ENCODE measurements at regions not wholly inside any gene's neighbourhood (a gene's known extent, or its start where the extent isn't known, plus 50 kb on each side); places are given as distances from the start of the nearest gene placed in this dataset.
"Not testable (repeated sequence)": the region's sequence is repeated elsewhere in the genome, so short reads cannot be mapped to it uniquely, and the experiment has no call there.

GRCh38 chr11:25613451-25613850, 718.5 kb upstream of the ANO3 start:
- no peak for TF ChIP-seq CTCF (IDR thresholded peaks at IDR 0.05; ENCODE audit: low read depth, low read length, missing control alignments)
- no peak overlapping the region for H3K4me3 ChIP-seq (ENCODE audit: low read depth, low read length)
- in situ Hi-C loops (cut with HindIII; ENCODE audit: low sequenced_read_pairs) = no loop called here
- DNase-seq (ENCODE audit: low read depth) = no peak

- no peak for TF ChIP-seq CTCF (IDR thresholded peaks at IDR 0.05; ENCODE audit: low read depth, low read length, missing control alignments)
- in situ Hi-C loops (cut with HindIII; ENCODE audit: low sequenced_read_pairs) = no loop called here
- no peak for DNase-seq (ENCODE audit: low read depth)
- no peak overlapping the region for H3K4me3 ChIP-seq (ENCODE audit: low read depth, low read length)
Measured at GRCh38 chr11:25613865-25614264, 718.1 kb upstream of the ANO3 start.

- no peak overlapping the region for H3K4me3 ChIP-seq (ENCODE audit: low read depth, low read length)
- DNase-seq (ENCODE audit: low read depth) = no peak
- no peak for TF ChIP-seq CTCF (IDR thresholded peaks at IDR 0.05; ENCODE audit: low read depth, low read length, missing control alignments)
- in situ Hi-C loops (cut with HindIII; ENCODE audit: low sequenced_read_pairs) = no loop called here
Measured at GRCh38 chr11:25615069-25615468, 716.9 kb upstream of the ANO3 start.

GRCh38 chr11:25615841-25616240, 716.1 kb upstream of the ANO3 start:
- no peak overlapping the region for H3K4me3 ChIP-seq (ENCODE audit: low read depth, low read length)
- no peak for TF ChIP-seq CTCF (IDR thresholded peaks at IDR 0.05; ENCODE audit: low read depth, low read length, missing control alignments)
- DNase-seq (ENCODE audit: low read depth) = no peak
- in situ Hi-C loops (cut with HindIII; ENCODE audit: low sequenced_read_pairs) = no loop called here

- no peak for TF ChIP-seq CTCF (IDR thresholded peaks at IDR 0.05; ENCODE audit: low read depth, low read length, missing control alignments)
- in situ Hi-C loops (cut with HindIII; ENCODE audit: low sequenced_read_pairs) = no loop called here
- no peak for DNase-seq (ENCODE audit: low read depth)
- H3K4me3 ChIP-seq (ENCODE audit: low read depth, low read length) = no peak overlapping the region
Measured at GRCh38 chr11:25625094-25625493, 706.8 kb upstream of the ANO3 start.

GRCh38 chr11:25628030-25628429, 703.9 kb upstream of the ANO3 start:
- in situ Hi-C loops (cut with HindIII; ENCODE audit: low sequenced_read_pairs) = no loop called here
- no peak for TF ChIP-seq CTCF (IDR thresholded peaks at IDR 0.05; ENCODE audit: low read depth, low read length, missing control alignments)
- no peak overlapping the region for H3K4me3 ChIP-seq (ENCODE audit: low read depth, low read length)
- no peak for DNase-seq (ENCODE audit: low read depth)

- no peak for TF ChIP-seq CTCF (IDR thresholded peaks at IDR 0.05; ENCODE audit: low read depth, low read length, missing control alignments)
- in situ Hi-C loops (cut with HindIII; ENCODE audit: low sequenced_read_pairs) = no loop called here
- DNase-seq (ENCODE audit: low read depth) = no peak
Measured at GRCh38 chr11:25633230-25633629, 698.7 kb upstream of the ANO3 start.

GRCh38 chr11:25649220-25649619, 682.7 kb upstream of the ANO3 start:
- DNase-seq (ENCODE audit: low read depth); H3K4me3 ChIP-seq (ENCODE audit: low read depth, low read length); in situ Hi-C loops (cut with HindIII; ENCODE audit: low sequenced_read_pairs): not testable (repeated sequence)

More at GRCh38 chr11:25633230-25633629, 698.7 kb upstream of the ANO3 start:
- no peak overlapping the region for H3K4me3 ChIP-seq (ENCODE audit: low read depth, low read length)
